Loucy (cell line): ENCODE measurements at regions not wholly inside any gene's neighbourhood (a gene's known extent, or its start where the extent isn't known, plus 50 kb on each side); places are given as distances from the start of the nearest gene placed in this dataset.

Experiments
- H2AFZ ChIP-seq: fragments of 200-600 bp; sonication (generic); 2 replicates; pipeline ENCODE4 v1.6.0; 2016; ENCODE audit warnings: antibody characterized with exemption, mild to moderate bottlenecking, low read length, moderate library complexity
- H3F3A ChIP-seq: fragments of 200-600 bp; 2 replicates; pipeline ENCODE4 v1.6.0; 2016; ENCODE audit warnings: antibody characterized with exemption, low read depth, mild to moderate bottlenecking
- H3K27me3 ChIP-seq: fragments of 200-600 bp; sonication (generic); 2 replicates; pipeline ENCODE4 v1.6.1; 2014; ENCODE audit warnings: low read length, mild to moderate bottlenecking; ENCODE audit not compliant: insufficient read depth, poor library complexity, severe bottlenecking
- H3K36me3 ChIP-seq: fragments of 200-600 bp; sonication (generic); 2 replicates; pipeline ENCODE4 v1.6.1; 2016; ENCODE audit warnings: low read length; ENCODE audit not compliant: insufficient read depth
- H3K4me1 ChIP-seq: fragments of 200-600 bp; sonication (generic); 2 replicates; pipeline ENCODE4 v1.5.1; 2014; ENCODE audit warnings: low read length, mild to moderate bottlenecking; ENCODE audit not compliant: insufficient read depth, poor library complexity, severe bottlenecking
- H3K4me2 ChIP-seq: fragments of 200-600 bp; sonication (generic); 2 replicates; pipeline ENCODE4 v1.6.0; 2014; ENCODE audit warnings: antibody characterized with exemption, low read length, low read depth, mild to moderate bottlenecking; ENCODE audit not compliant: poor library complexity, severe bottlenecking
- H3K4me3 ChIP-seq: fragments of 200-600 bp; sonication (generic); 2 replicates; pipeline ENCODE4 v1.5.1; 2014; ENCODE audit warnings: low read length, mild to moderate bottlenecking, mixed read lengths; ENCODE audit not compliant: poor library complexity, severe bottlenecking
- H3K79me2 ChIP-seq: fragments of 200-600 bp; sonication (generic); 2 replicates; pipeline ENCODE4 v1.6.1; 2014; ENCODE audit warnings: low read length; ENCODE audit not compliant: insufficient read depth
- H3K9ac ChIP-seq: fragments of 200-600 bp; sonication (generic); 2 replicates; pipeline ENCODE4 v1.6.0; 2014; ENCODE audit warnings: mild to moderate bottlenecking, low read depth, low read length, moderate library complexity; ENCODE audit not compliant: poor library complexity, severe bottlenecking
- H3K9me2 ChIP-seq: fragments of 200-600 bp; sonication (generic); replicated peaks from 2 replicates; pipeline ENCODE4 v1.6.1; 2016; ENCODE audit warnings: low read depth, low read length, mixed read lengths
- H3K9me3 ChIP-seq: fragments of 200-600 bp; sonication (generic); 2 replicates; pipeline ENCODE4 v1.6.1; 2014; ENCODE audit warnings: mild to moderate bottlenecking, antibody characterized with exemption, low read length, low read depth; ENCODE audit not compliant: insufficient read depth
- H4K20me1 ChIP-seq: fragments of 200-600 bp; sonication (generic); 2 replicates; pipeline ENCODE4 v1.6.0; 2014; ENCODE audit warnings: antibody characterized with exemption, low read length, mild to moderate bottlenecking; ENCODE audit not compliant: insufficient read depth, poor library complexity, severe bottlenecking
- EZH2phosphoT487 ChIP-seq: fragments of 200-600 bp; IDR thresholded peaks from 2 replicates; pipeline ENCODE4 v1.6.1; 2018; ENCODE audit warnings: antibody characterized with exemption, mild to moderate bottlenecking, moderate library complexity, borderline replicate concordance
- TF ChIP-seq, protein P1 (sequence below): fragments of 200-600 bp; sonication (generic); conservative IDR thresholded peaks from 2 replicates; pipeline ENCODE4 v1.5.1; 2014; ENCODE audit warnings: mild to moderate bottlenecking, antibody characterized with exemption, low read length

DNA sequence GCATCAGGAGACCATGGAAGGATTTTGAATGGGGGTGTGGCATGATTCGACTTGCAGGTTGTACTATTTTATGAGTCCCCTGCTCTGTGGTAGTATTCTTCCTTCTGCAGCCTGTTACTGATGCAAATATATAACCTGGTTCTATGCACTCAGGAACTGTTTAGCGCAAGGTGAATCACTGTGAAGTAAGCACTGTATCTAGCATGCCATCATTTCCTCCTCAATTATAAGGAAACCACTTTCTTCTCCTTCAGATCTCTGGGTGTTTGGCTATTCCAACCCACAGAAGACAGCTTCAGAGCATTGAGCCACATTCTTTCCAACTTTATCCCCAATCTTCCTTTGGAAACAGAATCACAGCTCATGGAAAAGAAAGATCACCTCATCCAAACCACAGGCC, 176.7 kb downstream of the DIPK2A start:
- H3K9me3 ChIP-seq = no peaks in the 10 kb centered on the region
- no peaks in the 10 kb centered on the region for H3F3A ChIP-seq
- TF ChIP-seq EZH2phosphoT487 = no peak
- TF ChIP-seq, protein P1, sequence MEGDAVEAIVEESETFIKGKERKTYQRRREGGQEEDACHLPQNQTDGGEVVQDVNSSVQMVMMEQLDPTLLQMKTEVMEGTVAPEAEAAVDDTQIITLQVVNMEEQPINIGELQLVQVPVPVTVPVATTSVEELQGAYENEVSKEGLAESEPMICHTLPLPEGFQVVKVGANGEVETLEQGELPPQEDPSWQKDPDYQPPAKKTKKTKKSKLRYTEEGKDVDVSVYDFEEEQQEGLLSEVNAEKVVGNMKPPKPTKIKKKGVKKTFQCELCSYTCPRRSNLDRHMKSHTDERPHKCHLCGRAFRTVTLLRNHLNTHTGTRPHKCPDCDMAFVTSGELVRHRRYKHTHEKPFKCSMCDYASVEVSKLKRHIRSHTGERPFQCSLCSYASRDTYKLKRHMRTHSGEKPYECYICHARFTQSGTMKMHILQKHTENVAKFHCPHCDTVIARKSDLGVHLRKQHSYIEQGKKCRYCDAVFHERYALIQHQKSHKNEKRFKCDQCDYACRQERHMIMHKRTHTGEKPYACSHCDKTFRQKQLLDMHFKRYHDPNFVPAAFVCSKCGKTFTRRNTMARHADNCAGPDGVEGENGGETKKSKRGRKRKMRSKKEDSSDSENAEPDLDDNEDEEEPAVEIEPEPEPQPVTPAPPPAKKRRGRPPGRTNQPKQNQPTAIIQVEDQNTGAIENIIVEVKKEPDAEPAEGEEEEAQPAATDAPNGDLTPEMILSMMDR = no peak
- no peaks in the 10 kb centered on the region for H3K27me3 ChIP-seq
- no peaks in the 10 kb centered on the region for H3K4me1 ChIP-seq
- no peaks in the 10 kb centered on the region for H4K20me1 ChIP-seq
- H3K36me3 ChIP-seq = no peaks in the 10 kb centered on the region
- H3K9ac ChIP-seq = no peak overlapping the region
- no peaks in the 10 kb centered on the region for H3K79me2 ChIP-seq
- H3K4me2 ChIP-seq = no peak overlapping the region
- no peaks in the 10 kb centered on the region for H3K9me2 ChIP-seq
- H3K4me3 ChIP-seq = no peak overlapping the region
- no peak overlapping the region for H2AFZ ChIP-seq

DNA sequence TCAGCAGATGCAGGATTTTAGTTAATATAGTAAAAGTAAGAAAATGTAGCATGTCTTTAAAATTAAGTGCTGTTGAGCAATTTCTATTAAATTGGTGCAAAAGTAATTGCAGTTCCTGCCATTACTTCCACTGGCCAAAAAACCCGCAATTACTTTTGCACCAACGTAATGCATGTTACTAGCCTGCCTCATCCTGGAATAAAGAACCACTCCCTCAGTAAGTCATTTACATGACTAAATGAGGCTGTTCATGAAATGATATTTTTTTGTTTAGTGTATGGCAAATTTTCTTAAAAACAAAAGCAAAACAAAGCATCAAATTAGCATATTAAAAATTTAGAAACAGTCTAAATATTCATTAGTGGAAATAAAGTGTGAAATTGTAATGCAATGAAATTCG, 180.4 kb downstream of the DIPK2A start:
- Histone ChIP-seq H3K4me1 (no peaks in the 10 kb centered on the region), H3K27me3 (no peaks in the 10 kb centered on the region), H3K79me2 (no peaks in the 10 kb centered on the region), H3K9me3 (no peaks in the 10 kb centered on the region), H4K20me1 (no peaks in the 10 kb centered on the region), H3K36me3 (no peaks in the 10 kb centered on the region), H3K9me2 (no peaks in the 10 kb centered on the region), H3K4me2 (no peak overlapping the region), H3K4me3 (no peak overlapping the region), H2AFZ (no peak overlapping the region), H3K9ac (no peak overlapping the region), H3F3A (no peaks in the 10 kb centered on the region)
- TF ChIP-seq EZH2phosphoT487 = no peak
- TF ChIP-seq, protein P1 = no peak

DNA sequence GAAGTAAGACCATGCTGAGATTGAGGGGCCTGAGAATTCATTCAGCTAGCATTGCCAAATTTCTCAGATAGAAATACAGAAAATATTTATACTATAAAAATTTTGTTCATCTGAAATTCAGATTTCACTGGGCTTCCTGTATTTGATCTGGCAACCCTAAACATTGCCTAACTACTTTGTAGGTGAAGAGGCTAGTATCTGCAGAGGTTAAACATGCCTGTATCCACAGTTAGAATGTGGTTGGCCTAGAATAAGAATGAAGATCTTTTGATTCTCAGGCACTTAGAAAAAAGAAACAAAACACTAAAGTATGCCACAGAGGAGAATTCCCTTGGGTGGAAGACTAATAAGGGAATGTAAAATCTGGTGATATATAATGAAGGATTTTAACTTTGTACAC, 189.0 kb downstream of the DIPK2A start:
- no peak overlapping the region for H3K9ac ChIP-seq
- H3F3A ChIP-seq = no peaks in the 10 kb centered on the region
- no peaks in the 10 kb centered on the region for H3K9me2 ChIP-seq
- no peaks in the 10 kb centered on the region for H3K36me3 ChIP-seq
- H2AFZ ChIP-seq = no peak overlapping the region
- no peaks in the 10 kb centered on the region for H3K4me1 ChIP-seq
- TF ChIP-seq EZH2phosphoT487 = no peak
- TF ChIP-seq, protein P1 = no peak
- H3K4me2 ChIP-seq = no peak overlapping the region
- H3K27me3 ChIP-seq = no peaks in the 10 kb centered on the region
- no peak overlapping the region for H3K4me3 ChIP-seq
- H3K79me2 ChIP-seq = no peaks in the 10 kb centered on the region
- H4K20me1 ChIP-seq = no peaks in the 10 kb centered on the region
- H3K9me3 ChIP-seq = no peaks in the 10 kb centered on the region
